Sigmoid colon (tissue), 3 donors: ENCODE measurements at regions not wholly inside any gene's neighbourhood (a gene's known extent, or its start where the extent isn't known, plus 50 kb on each side); places are given as distances from the start of the nearest gene placed in this dataset.

ENCODE experiments used
- POLR2A ChIP-seq, 2 donors: fragments of 450-650 bp; IDR thresholded peaks; one replicate each; pipeline ENCODE4 v1.6.1; 2016; ENCODE audit warnings: antibody characterized with exemption in 2 of 2, mild to moderate bottlenecking in 2 of 2, moderate library complexity in 2 of 2
- TF ChIP-seq, protein P1 (sequence below), 4 experiments: fragments of 450-650 bp in 3 of 4; fragments of 200-600 bp in 1 of 4; IDR thresholded peaks; one replicate each; pipeline ENCODE4 v1.5.1; 2016 to 2019; ENCODE audit warnings: antibody characterized with exemption in 4 of 4, mild to moderate bottlenecking in 3 of 4, moderate library complexity in 2 of 4

DNA sequence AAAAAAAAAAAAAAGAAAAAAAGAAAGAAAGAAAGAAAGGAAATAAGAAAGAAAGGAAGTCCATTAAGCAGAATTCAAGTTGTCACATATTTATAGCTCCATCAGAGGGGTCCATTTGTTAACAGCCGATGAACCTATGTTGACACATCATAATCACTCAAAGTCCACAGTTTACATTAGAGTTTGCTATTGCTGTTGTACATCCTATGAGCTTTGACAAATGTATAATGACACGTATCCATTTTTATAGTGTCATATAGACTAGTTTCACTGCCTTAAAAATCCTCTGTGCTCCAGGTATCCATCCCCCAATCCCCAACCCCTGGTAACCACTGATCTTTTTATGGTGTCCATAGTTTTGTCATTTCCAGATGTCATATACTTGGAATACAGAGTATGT is 335.2 kb downstream of the RND3 start:
- TF ChIP-seq, protein P1, sequence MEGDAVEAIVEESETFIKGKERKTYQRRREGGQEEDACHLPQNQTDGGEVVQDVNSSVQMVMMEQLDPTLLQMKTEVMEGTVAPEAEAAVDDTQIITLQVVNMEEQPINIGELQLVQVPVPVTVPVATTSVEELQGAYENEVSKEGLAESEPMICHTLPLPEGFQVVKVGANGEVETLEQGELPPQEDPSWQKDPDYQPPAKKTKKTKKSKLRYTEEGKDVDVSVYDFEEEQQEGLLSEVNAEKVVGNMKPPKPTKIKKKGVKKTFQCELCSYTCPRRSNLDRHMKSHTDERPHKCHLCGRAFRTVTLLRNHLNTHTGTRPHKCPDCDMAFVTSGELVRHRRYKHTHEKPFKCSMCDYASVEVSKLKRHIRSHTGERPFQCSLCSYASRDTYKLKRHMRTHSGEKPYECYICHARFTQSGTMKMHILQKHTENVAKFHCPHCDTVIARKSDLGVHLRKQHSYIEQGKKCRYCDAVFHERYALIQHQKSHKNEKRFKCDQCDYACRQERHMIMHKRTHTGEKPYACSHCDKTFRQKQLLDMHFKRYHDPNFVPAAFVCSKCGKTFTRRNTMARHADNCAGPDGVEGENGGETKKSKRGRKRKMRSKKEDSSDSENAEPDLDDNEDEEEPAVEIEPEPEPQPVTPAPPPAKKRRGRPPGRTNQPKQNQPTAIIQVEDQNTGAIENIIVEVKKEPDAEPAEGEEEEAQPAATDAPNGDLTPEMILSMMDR (IDR thresholded peaks at IDR 0.05): no peak
- TF ChIP-seq POLR2A (IDR thresholded peaks at IDR 0.05): no peak
